WI38 (cell line): ENCODE measurements at regions not wholly inside any gene's neighbourhood (a gene's known extent, or its start where the extent isn't known, plus 50 kb on each side); places are given as distances from the start of the nearest gene placed in this dataset.

Source experiments
- H3K4me3 ChIP-seq: 2 replicates; pipeline ENCODE4 v1.5.1; 2011; ENCODE audit warnings: low read depth, mild to moderate bottlenecking, control low read depth, low read length
- TF ChIP-seq, protein P1 (sequence below): IDR thresholded peaks from 2 replicates; pipeline ENCODE4 v1.5.1; 2012; ENCODE audit warnings: low read depth, mild to moderate bottlenecking, control low read depth, low read length

DNA sequence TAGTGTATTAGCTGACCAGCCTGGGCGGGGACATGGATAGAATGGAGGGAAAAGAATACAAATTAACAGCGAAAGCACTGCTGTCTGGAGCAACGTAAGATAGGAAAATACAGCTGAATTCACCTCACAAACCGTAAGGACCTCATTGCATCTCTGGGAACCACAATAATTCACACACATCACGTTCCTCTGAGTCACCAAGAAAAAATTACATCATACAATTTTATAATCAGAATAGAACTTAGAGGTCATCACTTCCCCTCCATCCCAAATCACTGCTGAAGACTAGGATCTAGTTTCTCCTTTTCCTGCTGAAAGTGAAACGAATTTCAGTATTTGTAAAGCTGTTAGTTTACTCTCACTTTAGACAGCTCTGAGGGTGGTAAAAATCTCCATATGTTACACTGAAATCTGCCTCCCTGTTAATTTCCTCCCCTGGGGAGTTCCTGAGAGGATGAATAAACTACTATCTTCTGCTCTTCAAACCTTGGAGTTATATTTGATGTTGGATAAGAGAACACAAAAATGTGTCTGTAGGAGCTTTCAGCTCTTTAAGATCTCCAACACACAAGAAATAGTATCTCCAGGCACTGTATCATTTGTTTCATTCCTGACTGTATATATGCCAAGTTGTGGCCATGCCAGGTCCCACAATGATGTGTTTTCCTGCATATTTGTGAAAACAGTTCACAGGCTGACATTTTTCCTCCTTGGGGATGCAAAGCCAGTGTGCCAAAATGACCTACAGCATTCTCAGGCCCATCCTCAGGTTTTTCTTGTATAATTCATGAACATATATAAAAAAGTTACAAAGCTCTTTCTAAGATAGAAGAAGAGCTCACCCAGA is 63.8 kb upstream of the SSTR1 start:
- peak overlapping the region; percentile 39 for H3K4me3 ChIP-seq
- TF ChIP-seq, protein P1, sequence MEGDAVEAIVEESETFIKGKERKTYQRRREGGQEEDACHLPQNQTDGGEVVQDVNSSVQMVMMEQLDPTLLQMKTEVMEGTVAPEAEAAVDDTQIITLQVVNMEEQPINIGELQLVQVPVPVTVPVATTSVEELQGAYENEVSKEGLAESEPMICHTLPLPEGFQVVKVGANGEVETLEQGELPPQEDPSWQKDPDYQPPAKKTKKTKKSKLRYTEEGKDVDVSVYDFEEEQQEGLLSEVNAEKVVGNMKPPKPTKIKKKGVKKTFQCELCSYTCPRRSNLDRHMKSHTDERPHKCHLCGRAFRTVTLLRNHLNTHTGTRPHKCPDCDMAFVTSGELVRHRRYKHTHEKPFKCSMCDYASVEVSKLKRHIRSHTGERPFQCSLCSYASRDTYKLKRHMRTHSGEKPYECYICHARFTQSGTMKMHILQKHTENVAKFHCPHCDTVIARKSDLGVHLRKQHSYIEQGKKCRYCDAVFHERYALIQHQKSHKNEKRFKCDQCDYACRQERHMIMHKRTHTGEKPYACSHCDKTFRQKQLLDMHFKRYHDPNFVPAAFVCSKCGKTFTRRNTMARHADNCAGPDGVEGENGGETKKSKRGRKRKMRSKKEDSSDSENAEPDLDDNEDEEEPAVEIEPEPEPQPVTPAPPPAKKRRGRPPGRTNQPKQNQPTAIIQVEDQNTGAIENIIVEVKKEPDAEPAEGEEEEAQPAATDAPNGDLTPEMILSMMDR, result no peak

DNA sequence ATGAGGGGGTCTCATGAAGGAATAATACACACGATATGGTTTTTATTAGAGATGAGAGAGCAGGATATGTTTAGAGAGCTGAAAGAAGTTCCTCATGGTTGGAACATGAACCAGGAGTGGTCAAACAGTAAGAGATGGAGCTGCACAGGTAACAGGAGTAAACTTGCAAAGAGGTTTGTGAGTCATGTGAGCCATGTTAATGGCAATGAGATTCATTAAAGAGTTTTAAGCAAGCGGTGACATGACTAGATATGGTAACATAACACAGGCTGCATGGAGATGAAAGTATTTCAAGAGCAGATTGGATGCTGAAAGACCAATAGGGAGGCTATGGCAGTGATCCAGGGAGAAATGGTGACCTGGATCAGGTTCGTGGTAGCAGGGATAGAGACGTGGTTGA is 62.6 kb upstream of the SSTR1 start:
- TF ChIP-seq, protein P1, result no peak
- no peak overlapping the region for H3K4me3 ChIP-seq

DNA sequence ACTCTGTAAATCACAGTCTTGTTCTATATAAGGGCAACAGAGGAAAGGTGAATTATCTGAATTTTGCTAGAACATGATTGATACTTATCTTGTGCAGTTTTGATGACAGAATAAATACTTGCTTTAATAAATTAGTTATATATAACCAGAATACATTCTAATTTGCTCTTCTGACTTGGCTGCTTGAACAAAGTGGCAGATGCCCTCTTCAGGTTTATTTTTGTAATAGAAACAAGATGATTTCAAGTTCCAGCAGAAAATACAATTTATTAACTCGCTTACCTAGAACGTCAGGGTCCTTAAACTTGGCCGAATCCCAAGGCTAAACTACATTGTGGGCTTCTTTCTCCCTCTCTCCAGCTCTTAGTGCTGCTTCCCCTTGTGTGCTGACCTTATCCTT is 57.6 kb upstream of the SSTR1 start:
- TF ChIP-seq, protein P1, result no peak
- no peak overlapping the region for H3K4me3 ChIP-seq
